IMR-90 (cell line): ENCODE measurements at regions not wholly inside any gene's neighbourhood (a gene's known extent, or its start where the extent isn't known, plus 50 kb on each side); places are given as distances from the start of the nearest gene placed in this dataset.

Experiments used
- CEBPB ChIP-seq: IDR thresholded peaks from 2 replicates; pipeline ENCODE4 v1.6.1; 2012; ENCODE audit warnings: low read depth, low read length, improper control_type of control experiment
- CHD1 ChIP-seq: IDR thresholded peaks from 2 replicates; pipeline ENCODE4 v1.6.1; 2012; ENCODE audit warnings: low read depth, low read length, improper control_type of control experiment
- CTCF ChIP-seq: conservative IDR thresholded peaks from 2 replicates; pipeline ENCODE4 v1.5.1; 2012; ENCODE audit warnings: mild to moderate bottlenecking, low read depth, low read length, improper control_type of control experiment
- ELK1 ChIP-seq: fragments of 150-350 bp; IDR thresholded peaks from 2 replicates; pipeline ENCODE4 v1.6.1; 2016; ENCODE audit warnings: low read depth, mild to moderate bottlenecking, low read length, moderate library complexity, borderline replicate concordance
- FOS ChIP-seq: fragments of 150-350 bp; IDR thresholded peaks from 2 replicates; pipeline ENCODE4 v1.6.1; 2016; ENCODE audit warnings: low read depth, low read length
- MAFK ChIP-seq: IDR thresholded peaks from 2 replicates; pipeline ENCODE4 v1.6.1; 2012; ENCODE audit warnings: low read depth, low read length, improper control_type of control experiment
- MAZ ChIP-seq: IDR thresholded peaks from 2 replicates; pipeline ENCODE4 v1.6.1; 2012; ENCODE audit warnings: low read depth, mild to moderate bottlenecking, low read length, improper control_type of control experiment, moderate library complexity, borderline replicate concordance
- MXI1 ChIP-seq: IDR thresholded peaks from 2 replicates; pipeline ENCODE4 v1.6.1; 2012; ENCODE audit warnings: low read depth, mild to moderate bottlenecking, low read length, moderate library complexity, borderline replicate concordance
- POLR2A ChIP-seq: IDR thresholded peaks from 2 replicates; pipeline ENCODE4 v1.6.1; 2012; ENCODE audit warnings: mild to moderate bottlenecking, low read depth, low read length
- RAD21 ChIP-seq: IDR thresholded peaks from 2 replicates; pipeline ENCODE4 v1.6.1; 2012; ENCODE audit warnings: low read length, improper control_type of control experiment
- RFX5 ChIP-seq: IDR thresholded peaks from 2 replicates; pipeline ENCODE4 v1.8.0; 2012; ENCODE audit warnings: low read depth, mild to moderate bottlenecking, low read length, moderate library complexity
- SMC3 ChIP-seq: fragments of 150-350 bp; IDR thresholded peaks from 2 replicates; pipeline ENCODE4 v1.6.1; 2016; ENCODE audit warnings: low read depth, mild to moderate bottlenecking, antibody characterized with exemption, low read length, moderate library complexity

DNA sequence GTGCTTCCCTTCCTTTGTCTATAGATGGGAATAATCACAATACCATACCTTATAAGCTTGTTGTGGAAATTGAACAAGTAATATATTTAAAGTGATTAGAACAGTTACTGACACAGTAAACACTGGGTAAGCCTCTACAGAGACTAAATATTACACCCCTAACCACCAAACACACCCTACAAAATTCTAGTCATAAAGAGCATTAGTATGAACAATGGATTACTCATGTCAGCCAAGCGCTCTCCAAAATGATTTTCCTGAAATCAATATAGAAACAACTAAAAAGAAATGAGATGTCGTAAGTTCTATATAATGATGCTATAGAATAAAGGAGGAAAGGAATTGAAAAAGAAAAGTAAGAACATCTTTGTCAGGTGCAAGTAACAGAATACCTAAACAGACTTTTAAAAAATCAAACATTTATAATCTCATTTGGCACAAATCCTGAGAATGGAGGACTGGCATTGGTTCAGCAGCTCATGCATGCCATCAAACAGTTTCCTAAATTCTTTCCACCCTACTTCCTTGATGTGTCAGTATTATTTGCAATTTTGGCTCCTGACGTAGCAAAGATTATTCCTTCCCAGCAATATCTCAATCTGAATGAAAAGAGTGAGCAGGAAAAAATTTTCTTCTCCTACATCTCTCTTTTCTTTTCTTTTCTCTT, 118.0 kb downstream of the SINHCAF start:
- TF ChIP-seq CTCF, result no peak
- TF ChIP-seq ELK1, result no peak
- TF ChIP-seq POLR2A, result no peak
- no peak for TF ChIP-seq MAZ
- no peak for TF ChIP-seq RAD21
- no peak for TF ChIP-seq SMC3
- no peak for TF ChIP-seq MXI1
- TF ChIP-seq MAFK, result no peak
- TF ChIP-seq CHD1, result no peak
- TF ChIP-seq CEBPB, result no peak
- TF ChIP-seq FOS, result no peak
- no peak for TF ChIP-seq RFX5
